GM19467 (cell line): ENCODE measurements at regions not wholly inside any gene's neighbourhood (a gene's known extent, or its start where the extent isn't known, plus 50 kb on each side); places are given as distances from the start of the nearest gene placed in this dataset.
"Not testable (repeated sequence)": the region's sequence is repeated elsewhere in the genome, so short reads cannot be mapped to it uniquely, and the experiment has no call there.

Experiments used
- ATAC-seq: cut with Tn5 transposase; IDR thresholded peaks from one replicate; pipeline ENCODE4 v1.9.1; 2021; ENCODE audit warnings: mild to moderate bottlenecking, moderate library complexity; ENCODE audit not compliant: unreplicated experiment

DNA sequence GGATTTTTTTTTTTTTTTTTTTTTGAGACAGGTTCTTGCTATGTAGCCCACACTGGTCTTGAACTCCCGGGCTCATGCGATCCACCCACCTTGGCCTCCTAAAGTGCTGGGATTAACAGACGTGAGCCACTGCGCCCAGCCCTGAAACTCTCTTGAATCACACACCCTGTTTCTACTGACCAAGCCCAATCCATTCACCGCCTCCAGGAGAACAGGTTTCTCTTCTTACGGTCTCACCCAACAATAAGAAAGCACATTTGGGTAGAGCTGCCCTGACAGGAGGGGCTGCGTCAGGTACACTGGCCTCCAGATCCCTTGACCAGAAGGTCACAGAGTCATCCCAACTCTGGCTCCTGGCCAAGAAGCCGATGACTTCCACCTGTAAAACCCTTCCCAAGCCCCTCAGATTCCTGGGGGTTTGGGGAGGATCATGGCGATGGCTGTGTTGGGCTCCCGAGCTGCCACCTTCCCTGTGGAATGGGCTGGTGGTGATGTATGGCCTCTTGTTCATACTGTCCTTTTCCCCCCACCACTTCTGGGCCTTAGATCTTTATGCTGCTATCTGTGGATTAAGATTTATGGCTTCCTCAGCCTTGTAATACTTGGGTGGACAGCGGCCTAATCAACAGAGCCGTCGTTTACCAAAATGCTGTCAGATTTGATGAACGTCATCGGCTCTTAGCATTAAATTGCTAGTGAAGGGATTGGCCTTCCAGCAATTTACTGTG, 89.1 kb downstream of the KATNIP start:
- no peak for ATAC-seq

GRCh38 chr16:27639561-27640276, 89.8 kb downstream of the KATNIP start:
- ATAC-seq = peak; percentile 64

- no peak for ATAC-seq
Measured at GRCh38 chr16:27640277-27640600, 90.3 kb downstream of the KATNIP start.

GRCh38 chr16:27641260-27641659, 91.3 kb downstream of the KATNIP start:
- no peak for ATAC-seq

GRCh38 chr16:27641734-27642415, 91.9 kb downstream of the KATNIP start:
- ATAC-seq = not testable (repeated sequence)

DNA sequence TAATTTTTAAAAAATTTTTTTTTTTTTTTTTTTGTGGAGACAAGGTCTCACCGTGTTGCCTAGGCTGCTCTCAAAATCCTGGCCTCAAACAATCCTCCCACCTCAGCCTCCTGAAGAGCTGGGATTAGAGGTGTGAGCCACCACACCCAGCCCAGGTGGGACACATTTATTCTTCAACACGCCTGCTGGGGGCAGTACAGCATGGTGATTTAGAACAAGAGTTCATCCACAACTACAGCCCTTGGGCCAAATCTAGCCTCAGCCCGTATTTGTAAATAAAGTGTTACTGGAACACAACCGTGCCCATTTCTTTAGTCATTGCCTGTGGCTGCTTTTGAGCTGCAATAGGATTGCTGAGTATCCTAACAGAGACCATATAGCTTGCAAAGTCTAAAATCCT, 92.8 kb downstream of the KATNIP start:
- ATAC-seq = no peak

DNA sequence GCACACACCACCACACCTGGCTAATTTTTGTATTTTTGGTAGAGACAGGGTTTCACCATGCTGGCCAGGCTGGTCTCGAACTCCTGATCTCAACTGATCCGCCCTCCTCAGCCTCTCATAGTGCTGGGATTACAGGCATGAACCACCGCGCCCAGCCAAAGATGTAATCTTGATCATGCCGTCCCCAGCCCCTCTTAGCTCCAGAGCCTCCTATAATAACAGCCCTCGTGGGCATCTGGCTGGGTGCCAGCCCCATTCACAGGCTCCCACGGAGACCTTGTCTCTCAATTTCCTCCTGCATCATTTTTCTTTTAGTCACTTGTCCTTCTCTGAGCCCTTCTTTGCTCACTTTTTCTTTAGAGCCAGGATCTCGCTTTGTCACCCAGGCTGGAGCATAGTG, 94.2 kb downstream of the KATNIP start:
- no peak for ATAC-seq

DNA sequence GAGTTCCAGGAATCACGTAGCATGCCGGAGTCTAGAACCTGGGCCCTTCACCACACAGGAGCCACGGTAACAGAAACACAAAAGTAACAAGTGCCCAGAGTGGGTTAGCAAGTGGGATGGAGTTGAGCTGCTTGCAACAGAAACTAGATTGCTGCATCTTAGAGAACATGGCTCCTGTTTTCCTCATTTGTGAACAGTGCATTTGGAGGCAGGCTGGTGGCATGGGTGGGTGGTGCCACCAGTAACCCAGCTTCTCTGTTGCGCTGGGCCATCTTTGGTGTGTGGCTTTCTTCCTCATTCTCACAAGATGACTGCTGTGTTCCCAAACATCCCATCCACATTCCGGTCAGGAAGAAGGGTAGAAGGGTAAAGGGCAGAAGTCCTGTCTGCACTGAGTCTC, 95.5 kb downstream of the KATNIP start:
- no peak for ATAC-seq

DNA sequence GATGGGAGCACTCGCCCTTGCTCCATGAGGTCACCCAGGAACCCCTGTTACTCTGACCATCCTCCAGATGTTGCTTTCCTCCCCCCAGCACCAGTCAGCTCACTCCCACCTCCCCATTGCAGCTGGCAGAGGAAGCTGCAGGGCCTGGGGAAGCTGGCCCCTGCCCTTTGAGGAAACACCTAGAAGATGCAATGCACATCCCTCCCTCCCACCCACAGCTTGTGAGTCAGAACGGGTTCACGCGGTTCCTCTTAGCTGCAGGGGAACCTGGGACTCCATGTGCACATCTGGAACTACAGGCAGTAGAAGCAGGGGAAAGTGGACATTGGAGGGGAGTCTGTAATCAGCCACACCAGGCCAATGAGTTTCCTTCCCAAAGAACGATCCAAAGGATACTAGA, 96.9 kb downstream of the KATNIP start:
- no peak for ATAC-seq

GRCh38 chr16:27649021-27649420, 99.1 kb downstream of the KATNIP start:
- ATAC-seq = no peak

GRCh38 chr16:27650073-27650701, 100.2 kb downstream of the KATNIP start:
- ATAC-seq = no peak

GRCh38 chr16:27651301-27651700, 101.4 kb downstream of the KATNIP start:
- no peak for ATAC-seq

GRCh38 chr16:27657811-27658210, 107.9 kb downstream of the KATNIP start:
- no peak for ATAC-seq

- ATAC-seq = no peak
Measured at GRCh38 chr16:27660507-27660906, 110.6 kb downstream of the KATNIP start.

GRCh38 chr16:27663235-27663634, 113.3 kb downstream of the KATNIP start:
- ATAC-seq = not testable (repeated sequence)

GRCh38 chr16:27665881-27666280, 115.9 kb downstream of the KATNIP start:
- ATAC-seq = no peak

DNA sequence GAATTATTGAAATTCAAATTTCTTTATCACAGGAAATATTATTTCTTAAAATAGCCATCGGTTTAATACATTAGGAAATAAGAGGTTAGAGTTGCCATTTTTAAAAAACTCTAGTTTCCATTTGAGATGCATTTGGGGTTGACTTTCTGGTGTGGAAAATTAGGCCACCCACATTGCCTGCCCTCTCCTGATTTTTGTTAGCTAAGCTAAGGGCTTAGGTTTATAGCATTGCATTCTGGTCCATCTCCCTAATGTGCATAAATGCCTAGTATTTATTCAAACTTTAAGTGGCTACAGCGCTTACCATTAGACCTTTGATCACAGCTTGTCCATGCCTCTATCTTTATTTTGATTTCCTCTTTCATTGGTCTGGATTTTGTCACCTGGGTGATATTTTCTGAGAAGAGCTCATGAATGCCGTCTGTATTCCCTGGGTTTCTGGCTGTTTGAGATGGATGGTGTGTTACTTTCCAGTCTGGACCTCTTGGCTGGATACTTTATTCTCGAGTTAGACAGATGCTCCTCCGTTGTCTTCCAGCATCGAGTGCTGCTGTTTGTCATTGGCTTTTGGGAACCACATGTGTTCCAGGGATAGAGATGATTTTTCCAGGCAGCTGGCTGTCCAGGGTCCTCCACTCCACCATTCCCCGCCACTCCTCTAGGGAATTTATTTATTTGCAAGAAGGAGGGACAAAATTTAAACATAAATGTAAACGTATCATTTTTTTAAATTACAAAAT, 120.3 kb downstream of the KATNIP start:
- no peak for ATAC-seq

GRCh38 chr16:27671410-27671809, 121.5 kb downstream of the KATNIP start:
- ATAC-seq = no peak

- ATAC-seq = no peak
Measured at GRCh38 chr16:27676839-27677238, 126.9 kb downstream of the KATNIP start.

DNA sequence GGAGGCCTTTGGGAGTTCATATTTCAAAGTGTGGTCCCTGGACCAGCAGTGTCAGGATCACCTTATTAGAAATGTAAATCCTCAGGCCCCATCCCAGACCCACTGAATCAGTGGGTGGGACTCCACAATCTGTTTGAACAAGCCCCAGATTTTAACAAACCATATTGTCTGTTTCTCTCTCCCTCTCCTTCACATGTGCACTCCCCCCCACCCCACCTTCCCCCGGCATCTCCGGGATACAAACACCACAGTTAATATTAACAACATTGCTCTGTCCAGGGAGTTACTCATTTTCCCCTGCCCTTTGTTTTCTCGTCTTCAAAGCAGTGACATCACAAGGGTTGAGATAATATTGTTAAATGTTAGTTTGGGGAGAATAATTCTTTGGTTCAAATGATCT, 127.3 kb downstream of the KATNIP start:
- ATAC-seq = no peak

DNA sequence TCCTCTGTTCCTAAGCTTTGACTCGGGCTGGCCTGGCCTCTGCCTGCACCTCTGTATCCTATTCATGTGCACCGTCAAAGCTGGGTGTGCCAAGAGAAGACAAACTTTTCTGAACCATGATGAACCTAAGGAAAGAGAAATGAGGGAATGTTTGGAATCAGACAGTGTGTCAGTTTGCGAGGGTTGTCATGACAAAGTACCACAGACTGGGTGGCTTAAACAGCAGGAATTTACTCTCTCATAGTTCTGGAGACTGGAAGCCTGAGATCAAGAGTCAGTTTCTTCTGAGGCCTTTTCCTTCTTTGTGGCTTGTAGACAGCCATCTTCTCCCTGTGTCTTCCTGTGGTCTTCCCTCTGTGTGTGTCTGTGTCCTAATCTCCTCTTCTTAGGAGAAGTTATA, 129.0 kb downstream of the KATNIP start:
- no peak for ATAC-seq
